ENCODE measurements at regions not wholly inside any gene's neighbourhood (a gene's known extent, or its start where the extent isn't known, plus 50 kb on each side); places are given as distances from the start of the nearest gene placed in this dataset.
"Not testable (repeated sequence)": the region's sequence is repeated elsewhere in the genome, so short reads cannot be mapped to it uniquely, and the experiment has no call there.

DNA sequence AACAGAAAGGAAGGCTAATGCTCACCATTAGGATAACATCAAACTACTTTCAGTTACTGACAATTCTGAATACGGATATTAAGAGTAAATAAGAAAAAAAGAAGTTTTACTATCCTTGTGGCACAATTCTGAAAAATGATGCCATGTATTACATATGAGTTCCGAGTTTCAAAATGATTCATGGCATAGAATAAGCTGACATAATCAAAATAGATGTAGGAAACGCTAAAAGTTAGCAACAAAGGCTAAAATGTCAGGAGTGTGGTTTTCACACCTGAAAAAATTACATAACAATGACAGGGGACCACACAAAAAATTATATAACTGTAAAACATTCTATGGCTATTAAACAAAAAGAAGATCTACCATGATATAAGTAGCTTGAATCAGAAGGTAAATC is 1131.9 kb downstream of the OTOL1 start:
- Mint-ChIP-seq H3K27ac (no peak overlapping the region), H3K4me1 (ENCODE audit: low read depth) (no peaks in the 10 kb centered on the region), H3K36me3 (ENCODE audit: low read depth) (no peaks in the 10 kb centered on the region), H3K27me3 (no peaks in the 10 kb centered on the region), H3K4me3 (no peak overlapping the region), H3K9me3 (peaks cover 4% of the 10 kb centered on the region)
- ChIA-PET POLR2A (no interaction called here), CTCF (no interaction called here)
- H3K4me3 ChIP-seq (ENCODE audit: low read length) = no peak overlapping the region
- no peaks in the 10 kb centered on the region for H3K4me1 ChIP-seq (ENCODE audit: insufficient read depth, low read length)
- H3K27me3 ChIP-seq (ENCODE audit: control insufficient read depth in 1 of 2, insufficient read depth in 2 of 2, low read length in 2 of 2) = no peaks in the 10 kb centered on the region
- no peak overlapping the region for H3K27ac ChIP-seq (ENCODE audit: low read depth in 1 of 2, low read length in 2 of 2)
- intact Hi-C loops (cut with DNase I, micrococcal nuclease) = no loop called here
- H3K36me3 ChIP-seq (ENCODE audit: insufficient read depth, low read length) = no peaks in the 10 kb centered on the region
- ATAC-seq (ENCODE audit: poor library complexity) = no peak
- peaks cover 0 to 8% of the 10 kb centered on the region in 2 experiments for H3K9me3 ChIP-seq (ENCODE audit: control insufficient read depth in 1 of 2, insufficient read depth in 1 of 2, low read length in 2 of 2)
- DNase-seq = no peak
- TF ChIP-seq CTCF (IDR thresholded peaks at IDR 0.05) = no peak

DNA sequence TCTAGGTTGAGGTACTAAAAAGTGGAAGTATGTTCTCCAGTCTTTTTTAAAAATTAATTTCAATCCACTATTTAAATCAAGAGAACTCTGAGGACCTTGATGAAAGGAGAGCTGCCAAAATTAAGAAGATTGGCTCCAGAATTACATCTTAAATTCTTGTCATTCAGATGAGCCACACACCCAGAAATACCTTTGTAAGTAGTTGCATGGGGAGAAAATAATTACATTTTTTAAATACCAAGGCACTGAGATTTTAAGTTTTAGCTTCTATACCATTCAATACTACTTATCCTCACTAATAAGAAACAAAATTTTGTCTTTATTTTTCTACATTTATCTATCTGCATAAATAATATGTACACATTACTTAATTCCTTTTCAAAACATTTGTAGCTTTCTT is 1132.8 kb downstream of the OTOL1 start:
- Mint-ChIP-seq H3K36me3 (ENCODE audit: low read depth) (no peaks in the 10 kb centered on the region), H3K27me3 (no peaks in the 10 kb centered on the region), H3K4me3 (no peak overlapping the region), H3K27ac (no peak overlapping the region), H3K4me1 (ENCODE audit: low read depth) (no peaks in the 10 kb centered on the region), H3K9me3 (peaks cover 4% of the 10 kb centered on the region)
- POLR2A ChIA-PET = no interaction called here
- Histone ChIP-seq H3K9me3 (ENCODE audit: control insufficient read depth in 1 of 2, insufficient read depth in 1 of 2, low read length in 2 of 2) (peaks cover 0 to 8% of the 10 kb centered on the region in 2 experiments), H3K4me3 (ENCODE audit: low read length) (no peak overlapping the region), H3K27ac (ENCODE audit: low read depth in 1 of 2, low read length in 2 of 2) (no peak overlapping the region), H3K27me3 (ENCODE audit: control insufficient read depth in 1 of 2, insufficient read depth in 2 of 2, low read length in 2 of 2) (no peaks in the 10 kb centered on the region), H3K36me3 (ENCODE audit: insufficient read depth, low read length) (no peaks in the 10 kb centered on the region), H3K4me1 (ENCODE audit: insufficient read depth, low read length) (no peaks in the 10 kb centered on the region)
- ATAC-seq (ENCODE audit: poor library complexity) (no peak), DNase-seq (no peak)
- no peak for TF ChIP-seq CTCF (IDR thresholded peaks at IDR 0.05)
- CTCF ChIA-PET = no interaction called here
- intact Hi-C loops (cut with DNase I, micrococcal nuclease) = no loop called here

- Mint-ChIP-seq H3K36me3 (ENCODE audit: low read depth) (no peaks in the 10 kb centered on the region), H3K27ac (no peak overlapping the region), H3K27me3 (no peaks in the 10 kb centered on the region), H3K4me3 (no peak overlapping the region), H3K4me1 (ENCODE audit: low read depth) (no peaks in the 10 kb centered on the region), H3K9me3 (peaks cover 3% of the 10 kb centered on the region)
- intact Hi-C loops (cut with DNase I, micrococcal nuclease) = no loop called here
- no peaks in the 10 kb centered on the region for H3K4me1 ChIP-seq (ENCODE audit: insufficient read depth, low read length)
- POLR2A ChIA-PET = no interaction called here
- no peak overlapping the region for H3K27ac ChIP-seq (ENCODE audit: low read depth in 1 of 2, low read length in 2 of 2)
- ATAC-seq (ENCODE audit: poor library complexity) = no peak
- H3K9me3 ChIP-seq (ENCODE audit: control insufficient read depth in 1 of 2, insufficient read depth in 1 of 2, low read length in 2 of 2) = peaks cover 0 to 8% of the 10 kb centered on the region in 2 experiments
- no peaks in the 10 kb centered on the region for H3K36me3 ChIP-seq (ENCODE audit: insufficient read depth, low read length)
- CTCF ChIA-PET = no interaction called here
- TF ChIP-seq CTCF (IDR thresholded peaks at IDR 0.05) = no peak
- no peak overlapping the region for H3K4me3 ChIP-seq (ENCODE audit: low read length)
- H3K27me3 ChIP-seq (ENCODE audit: control insufficient read depth in 1 of 2, insufficient read depth in 2 of 2, low read length in 2 of 2) = no peaks in the 10 kb centered on the region
- no peak for DNase-seq
These were observed 1136.1 kb downstream of the OTOL1 start for GRCh38 chr3:162632672-162633071.

GRCh38 chr3:162640208-162640607 is 1143.6 kb downstream of the OTOL1 start:
- H3K27me3 Mint-ChIP-seq; H3K27me3 ChIP-seq (ENCODE audit: control insufficient read depth in 1 of 2, insufficient read depth in 2 of 2, low read length in 2 of 2); ATAC-seq (ENCODE audit: poor library complexity); H3K4me1 ChIP-seq (ENCODE audit: insufficient read depth, low read length); H3K4me3 ChIP-seq (ENCODE audit: low read length); intact Hi-C loops (cut with DNase I, micrococcal nuclease); CTCF ChIA-PET; POLR2A ChIA-PET; H3K36me3 Mint-ChIP-seq (ENCODE audit: low read depth); H3K9me3 Mint-ChIP-seq; DNase-seq; H3K4me1 Mint-ChIP-seq (ENCODE audit: low read depth); H3K27ac Mint-ChIP-seq; H3K36me3 ChIP-seq (ENCODE audit: insufficient read depth, low read length); H3K27ac ChIP-seq (ENCODE audit: low read depth in 1 of 2, low read length in 2 of 2); H3K4me3 Mint-ChIP-seq: not testable (repeated sequence)
- peaks cover 0 to 10% of the 10 kb centered on the region in 2 experiments for H3K9me3 ChIP-seq (ENCODE audit: control insufficient read depth in 1 of 2, insufficient read depth in 1 of 2, low read length in 2 of 2)

Measured in CD4-positive, alpha-beta T cell (primary cell).